Ovary (tissue), 3 donors: ENCODE measurements at regions not wholly inside any gene's neighbourhood (a gene's known extent, or its start where the extent isn't known, plus 50 kb on each side); places are given as distances from the start of the nearest gene placed in this dataset.
"Not testable (repeated sequence)": the region's sequence is repeated elsewhere in the genome, so short reads cannot be mapped to it uniquely, and the experiment has no call there.

Experiments used
- POLR2A ChIP-seq: fragments of 450-650 bp; IDR thresholded peaks from one replicate; pipeline ENCODE4 v1.6.1; 2017; ENCODE audit warnings: antibody characterized with exemption, mild to moderate bottlenecking, moderate library complexity
- TF ChIP-seq, protein P1 (sequence below), 3 donors: fragments of 450-650 bp in 2 of 3; fragments of 200-600 bp in 1 of 3; IDR thresholded peaks; one replicate each; pipeline versions ENCODE4 v1.5.1 to v1.8.0; 2016 to 2022; ENCODE audit warnings: antibody characterized with exemption in 3 of 3, mild to moderate bottlenecking in 1 of 3
- donor health status: DM: no; HTN: no; CAD: no.

- TF ChIP-seq, protein P1, sequence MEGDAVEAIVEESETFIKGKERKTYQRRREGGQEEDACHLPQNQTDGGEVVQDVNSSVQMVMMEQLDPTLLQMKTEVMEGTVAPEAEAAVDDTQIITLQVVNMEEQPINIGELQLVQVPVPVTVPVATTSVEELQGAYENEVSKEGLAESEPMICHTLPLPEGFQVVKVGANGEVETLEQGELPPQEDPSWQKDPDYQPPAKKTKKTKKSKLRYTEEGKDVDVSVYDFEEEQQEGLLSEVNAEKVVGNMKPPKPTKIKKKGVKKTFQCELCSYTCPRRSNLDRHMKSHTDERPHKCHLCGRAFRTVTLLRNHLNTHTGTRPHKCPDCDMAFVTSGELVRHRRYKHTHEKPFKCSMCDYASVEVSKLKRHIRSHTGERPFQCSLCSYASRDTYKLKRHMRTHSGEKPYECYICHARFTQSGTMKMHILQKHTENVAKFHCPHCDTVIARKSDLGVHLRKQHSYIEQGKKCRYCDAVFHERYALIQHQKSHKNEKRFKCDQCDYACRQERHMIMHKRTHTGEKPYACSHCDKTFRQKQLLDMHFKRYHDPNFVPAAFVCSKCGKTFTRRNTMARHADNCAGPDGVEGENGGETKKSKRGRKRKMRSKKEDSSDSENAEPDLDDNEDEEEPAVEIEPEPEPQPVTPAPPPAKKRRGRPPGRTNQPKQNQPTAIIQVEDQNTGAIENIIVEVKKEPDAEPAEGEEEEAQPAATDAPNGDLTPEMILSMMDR (IDR thresholded peaks at IDR 0.05): not testable (repeated sequence)
- not testable (repeated sequence) for TF ChIP-seq POLR2A
Observed at GRCh38 chr14:19160379-19160778, 193.1 kb downstream of the POTEM start.
